Stimulated activated CD4-positive, alpha-beta T cell treated with anti-CD3 and anti-CD28 coated beads, TNF-alpha, amount 100 ng/mL, for 1 hour (primary cell): ENCODE measurements at regions not wholly inside any gene's neighbourhood (a gene's known extent, or its start where the extent isn't known, plus 50 kb on each side); places are given as distances from the start of the nearest gene placed in this dataset.

ENCODE experiments used
- DNase-seq, 3 donors: peaks; one replicate each; pipeline ENCODE4 v3.0.0-alpha.2; 2020; ENCODE audit warnings: low read depth in 3 of 3, low spot score in 1 of 3

GRCh38 chr17:77733576-77734296, 224.8 kb upstream of the TNRC6C start:
- DNase-seq, result no peak

GRCh38 chr17:77734371-77735080, 224.0 kb upstream of the TNRC6C start:
- DNase-seq, result no peak

GRCh38 chr17:77735081-77735565, 223.4 kb upstream of the TNRC6C start:
- DNase-seq, result no peak

- DNase-seq, result no peak
These were observed 222.8 kb upstream of the TNRC6C start for GRCh38 chr17:77735566-77736198.

GRCh38 chr17:77736199-77736585, 222.3 kb upstream of the TNRC6C start:
- DNase-seq, result no peak

- DNase-seq, result no peak
These were observed 221.8 kb upstream of the TNRC6C start for GRCh38 chr17:77736721-77737120.

- no peak for DNase-seq
These were observed 220.8 kb upstream of the TNRC6C start for GRCh38 chr17:77737442-77738265.

- no peak for DNase-seq
These were observed 219.6 kb upstream of the TNRC6C start for GRCh38 chr17:77738751-77739531.

GRCh38 chr17:77740481-77740880, 218.0 kb upstream of the TNRC6C start:
- no peak for DNase-seq

- DNase-seq, result no peak
These were observed 217.4 kb upstream of the TNRC6C start for GRCh38 chr17:77741109-77741508.

GRCh38 chr17:77742579-77742978, 215.9 kb upstream of the TNRC6C start:
- DNase-seq, result no peak

- DNase-seq, result no peak
These were observed 214.2 kb upstream of the TNRC6C start for GRCh38 chr17:77744066-77744988.

GRCh38 chr17:77745702-77746101, 212.8 kb upstream of the TNRC6C start:
- DNase-seq, result no peak

GRCh38 chr17:77746393-77746792, 212.1 kb upstream of the TNRC6C start:
- no peak for DNase-seq

- DNase-seq, result no peak
These were observed 211.5 kb upstream of the TNRC6C start for GRCh38 chr17:77746896-77747554.

GRCh38 chr17:77748436-77748835, 210.1 kb upstream of the TNRC6C start:
- DNase-seq, result no peak

GRCh38 chr17:77749321-77749751, 209.2 kb upstream of the TNRC6C start:
- DNase-seq, result no peak

- DNase-seq, result no peak
These were observed 208.5 kb upstream of the TNRC6C start for GRCh38 chr17:77749989-77750388.
